Kidney (tissue), 13 donors: ENCODE measurements at regions not wholly inside any gene's neighbourhood (a gene's known extent, or its start where the extent isn't known, plus 50 kb on each side); places are given as distances from the start of the nearest gene placed in this dataset.
A peak's percentile ranks its signal among the peaks of the same experiment; 100 is the strongest.

Source experiments
- DNase-seq, 5 donors: peaks; one replicate each; pipeline ENCODE4 v3.0.0-alpha.2; 2013 to 2020
- FAIRE-seq: peaks from 2 replicates; lab custom pipeline; 2012; peaks lifted over from hg19 to GRCh38; lab: Jason Lieb, UNC
- H3K27ac ChIP-seq, 2 donors: one replicate each; pipeline ENCODE4 v1.7.0; 2013; ENCODE audit warnings: low read depth in 2 of 2, low read length in 2 of 2, inconsistent platforms in 1 of 2
- H3K27me3 ChIP-seq: one replicate; pipeline ENCODE4 v1.7.1; 2013; ENCODE audit warnings: low read length, inconsistent platforms; ENCODE audit not compliant: control insufficient read depth, insufficient read depth
- H3K36me3 ChIP-seq, 3 donors: one replicate each; pipeline versions ENCODE4 v1.7.0 to v1.7.1; 2013; ENCODE audit warnings: low read length in 3 of 3, control low read depth in 1 of 3, inconsistent platforms in 1 of 3; ENCODE audit not compliant: insufficient read depth in 3 of 3, control insufficient read depth in 2 of 3
- H3K4me1 ChIP-seq, 3 donors: one replicate each; pipeline versions ENCODE4 v1.7.0 to v1.7.1; 2013; ENCODE audit warnings: low read length in 3 of 3, inconsistent platforms in 1 of 3, low read depth in 1 of 3; ENCODE audit not compliant: control insufficient read depth in 2 of 3, insufficient read depth in 2 of 3
- H3K4me3 ChIP-seq, 3 donors: one replicate each; pipeline versions ENCODE4 v1.7.0 to v1.8.1; 2013; ENCODE audit warnings: low read length in 3 of 3, control low read depth in 1 of 3, inconsistent platforms in 1 of 3
- H3K9ac ChIP-seq, 3 donors: one replicate each; pipeline versions ENCODE4 v1.7.0 to v1.7.1; 2013; ENCODE audit warnings: low read length in 3 of 3, control low read depth in 1 of 3, inconsistent platforms in 1 of 3
- H3K9me3 ChIP-seq, 3 donors: one replicate each; pipeline versions ENCODE4 v1.7.0 to v1.7.1; 2013; ENCODE audit warnings: low read length in 3 of 3, control low read depth in 1 of 3, inconsistent platforms in 1 of 3; ENCODE audit not compliant: control insufficient read depth in 2 of 3, insufficient read depth in 1 of 3
- CTCF ChIP-seq: IDR thresholded peaks from 3 replicates; pipeline ENCODE4 v1.5.1; 2012; ENCODE audit warnings: mild to moderate bottlenecking, moderate library complexity, borderline replicate concordance; ENCODE audit not compliant: insufficient read depth; ENCODE audit errors: extremely low read depth
- intact Hi-C: fragments of 100-400 bp; cut with DNase I; formaldehyde crosslinking; loops from one replicate; pipeline ENCODE4 v1.11.1; 2022
- donor health status: control.
- donor health status: control.
- donor health status: control.
- donor health status: control.
- donor health status: control.
- donor health status: DM: yes; HTN: yes; CAD: no.
- donor health status: Normal renal cell carcinoma (clear cell type).

GRCh38 chr15:96413657-96414056 lies 83.2 kb downstream of the NR2F2 start:
- DNase-seq (no peak), FAIRE-seq (no peak)
- H3K27ac ChIP-seq = no peak overlapping the region
- H3K4me3 ChIP-seq = no peak overlapping the region
- intact Hi-C loops = no loop called here
- no peak overlapping the region for H3K9ac ChIP-seq
- H3K9me3 ChIP-seq = no peaks in the 10 kb centered on the region
- H3K4me1 ChIP-seq = peaks cover 0 to 2% (median 0%) of the 10 kb centered on the region in 3 donors
- no peak for TF ChIP-seq CTCF
- H3K36me3 ChIP-seq = no peaks in the 10 kb centered on the region
- peaks cover 60% of the 10 kb centered on the region for H3K27me3 ChIP-seq

GRCh38 chr15:96414875-96415274 lies 84.4 kb downstream of the NR2F2 start:
- Histone ChIP-seq H3K27ac (no peak overlapping the region), H3K9me3 (no peaks in the 10 kb centered on the region), H3K36me3 (no peaks in the 10 kb centered on the region), H3K4me3 (no peak overlapping the region), H3K27me3 (peaks cover 59% of the 10 kb centered on the region), H3K4me1 (no peaks in the 10 kb centered on the region), H3K9ac (no peak overlapping the region)
- TF ChIP-seq CTCF = no peak
- FAIRE-seq (no peak), DNase-seq (no peak)
- intact Hi-C loops = no loop called here

GRCh38 chr15:96415513-96416217 lies 85.2 kb downstream of the NR2F2 start:
- H3K4me1 ChIP-seq = no peaks in the 10 kb centered on the region
- no peaks in the 10 kb centered on the region for H3K36me3 ChIP-seq
- DNase-seq = no peak
- no peak for TF ChIP-seq CTCF
- peak overlapping the region in 1 of 3 donors; percentile 63 for H3K4me3 ChIP-seq
- no peak for FAIRE-seq
- intact Hi-C loops = no loop called here
- H3K9ac ChIP-seq = no peak overlapping the region
- no peak overlapping the region for H3K27ac ChIP-seq
- peaks cover 52% of the 10 kb centered on the region for H3K27me3 ChIP-seq
- H3K9me3 ChIP-seq = no peaks in the 10 kb centered on the region
